ENCODE measurements at regions not wholly inside any gene's neighbourhood (a gene's known extent, or its start where the extent isn't known, plus 50 kb on each side); places are given as distances from the start of the nearest gene placed in this dataset.

DNA sequence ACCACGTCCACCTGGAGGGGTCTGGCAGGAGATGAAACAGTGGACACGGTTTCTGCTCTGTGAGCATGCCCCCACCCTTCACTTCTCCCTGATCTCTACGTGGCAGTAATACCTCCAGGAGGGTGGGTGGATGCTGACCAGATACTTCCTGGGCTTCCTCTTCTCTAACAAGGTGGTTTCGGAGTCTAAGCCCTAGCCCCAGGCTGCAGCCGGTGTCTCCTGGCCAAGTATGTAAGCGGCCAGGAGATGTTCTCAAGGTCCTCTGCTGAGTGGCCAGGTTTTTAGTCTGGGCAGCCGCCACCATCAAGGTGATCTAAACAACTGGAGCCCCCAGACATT is 101.8 kb upstream of the ASB18 start:
- Histone ChIP-seq H3K4me2 (ENCODE audit: low read depth, low read length, poor library complexity, severe bottlenecking) (no peak overlapping the region), H3K27me3 (ENCODE audit: low read length) (no peaks in the 10 kb centered on the region), H3K27ac (ENCODE audit: low read depth, low read length) (no peak overlapping the region), H3K9ac (ENCODE audit: low read length) (no peak overlapping the region), H3K36me3 (ENCODE audit: low read length) (no peaks in the 10 kb centered on the region), H3F3A (ENCODE audit: insufficient read depth) (no peaks in the 10 kb centered on the region), H3K79me2 (ENCODE audit: insufficient read depth, low read length) (no peaks in the 10 kb centered on the region), H3K4me3 (ENCODE audit: insufficient read depth, low read length, poor library complexity, severe bottlenecking) (no peak overlapping the region), H2AFZ (ENCODE audit: low read depth, low read length, severe bottlenecking) (no peak overlapping the region), H3K9me2 (replicated peaks; ENCODE audit: insufficient read depth, low read length) (no peaks in the 10 kb centered on the region), H4K20me1 (ENCODE audit: low read depth, low read length) (no peaks in the 10 kb centered on the region), H3K9me3 (ENCODE audit: insufficient read depth, low read length) (no peaks in the 10 kb centered on the region)
- TF ChIP-seq EZH2phosphoT487 (conservative IDR thresholded peaks at IDR 0.05; ENCODE audit: low read length) = no peak
- TF ChIP-seq, protein P1, sequence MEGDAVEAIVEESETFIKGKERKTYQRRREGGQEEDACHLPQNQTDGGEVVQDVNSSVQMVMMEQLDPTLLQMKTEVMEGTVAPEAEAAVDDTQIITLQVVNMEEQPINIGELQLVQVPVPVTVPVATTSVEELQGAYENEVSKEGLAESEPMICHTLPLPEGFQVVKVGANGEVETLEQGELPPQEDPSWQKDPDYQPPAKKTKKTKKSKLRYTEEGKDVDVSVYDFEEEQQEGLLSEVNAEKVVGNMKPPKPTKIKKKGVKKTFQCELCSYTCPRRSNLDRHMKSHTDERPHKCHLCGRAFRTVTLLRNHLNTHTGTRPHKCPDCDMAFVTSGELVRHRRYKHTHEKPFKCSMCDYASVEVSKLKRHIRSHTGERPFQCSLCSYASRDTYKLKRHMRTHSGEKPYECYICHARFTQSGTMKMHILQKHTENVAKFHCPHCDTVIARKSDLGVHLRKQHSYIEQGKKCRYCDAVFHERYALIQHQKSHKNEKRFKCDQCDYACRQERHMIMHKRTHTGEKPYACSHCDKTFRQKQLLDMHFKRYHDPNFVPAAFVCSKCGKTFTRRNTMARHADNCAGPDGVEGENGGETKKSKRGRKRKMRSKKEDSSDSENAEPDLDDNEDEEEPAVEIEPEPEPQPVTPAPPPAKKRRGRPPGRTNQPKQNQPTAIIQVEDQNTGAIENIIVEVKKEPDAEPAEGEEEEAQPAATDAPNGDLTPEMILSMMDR (IDR thresholded peaks at IDR 0.05; ENCODE audit: insufficient read depth, low read length, poor library complexity, severe bottlenecking) = no peak

DNA sequence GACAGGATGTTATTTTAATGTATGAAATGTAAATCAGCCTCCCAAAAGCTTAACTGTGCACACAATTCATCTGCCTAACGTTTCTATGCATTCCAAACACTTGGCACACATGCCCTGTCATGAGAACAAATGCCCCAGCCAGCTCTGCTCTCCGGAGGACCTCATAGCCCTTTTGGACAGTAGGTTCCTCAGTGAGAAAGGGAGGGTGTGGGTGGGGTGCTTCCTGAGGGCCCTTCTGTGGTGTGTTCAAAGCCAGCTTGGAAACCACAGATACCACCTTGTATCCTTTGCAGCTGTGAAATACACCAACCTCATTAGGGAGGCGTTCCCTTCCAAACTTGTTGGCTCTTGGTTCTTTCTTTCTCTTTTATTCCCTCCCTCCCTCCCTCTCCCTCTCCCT is 102.2 kb upstream of the ASB18 start:
- TF ChIP-seq, protein P1 (IDR thresholded peaks at IDR 0.05; ENCODE audit: insufficient read depth, low read length, poor library complexity, severe bottlenecking) = no peak
- no peak for TF ChIP-seq EZH2phosphoT487 (conservative IDR thresholded peaks at IDR 0.05; ENCODE audit: low read length)
- Histone ChIP-seq H3K4me2 (ENCODE audit: low read depth, low read length, poor library complexity, severe bottlenecking) (no peak overlapping the region), H3K27me3 (ENCODE audit: low read length) (no peaks in the 10 kb centered on the region)

DNA sequence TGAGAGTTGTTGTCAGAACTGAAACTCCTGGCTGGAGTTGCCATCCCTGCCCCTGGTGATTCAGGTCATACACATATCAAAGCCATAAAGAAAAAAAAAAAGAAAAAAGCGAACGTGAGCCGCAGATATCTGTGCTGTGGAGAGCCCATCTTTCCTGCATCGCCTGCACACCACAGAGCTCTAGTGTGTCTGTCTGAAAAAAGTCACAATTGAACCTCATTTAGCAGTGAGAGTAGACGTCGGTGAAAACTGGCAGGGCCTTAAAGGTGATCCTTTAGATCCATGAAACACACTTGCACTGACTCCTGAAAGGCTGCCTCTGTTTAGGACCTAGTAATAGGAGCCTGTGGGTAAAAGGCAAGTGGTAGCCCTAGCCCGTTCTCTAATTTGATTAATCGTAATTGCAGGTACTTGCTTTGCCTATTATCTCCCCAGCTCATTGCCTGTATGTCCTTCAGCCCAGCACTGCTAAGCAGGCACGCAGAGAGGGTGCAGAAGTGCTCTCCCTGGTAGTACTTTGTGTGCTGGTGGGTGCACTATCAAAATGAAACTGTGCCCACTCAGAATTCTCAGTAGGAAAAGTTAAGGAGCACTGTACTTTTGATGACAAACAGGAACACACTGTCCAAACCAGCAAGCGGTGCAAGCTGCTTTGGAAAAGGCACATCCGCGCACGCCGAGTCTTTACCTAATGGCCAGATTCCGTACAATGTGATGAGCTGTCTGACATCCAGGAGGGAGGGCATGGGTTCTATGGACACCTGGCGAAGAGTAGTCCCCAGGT is 103.5 kb upstream of the ASB18 start:
- Histone ChIP-seq H3K4me3 (ENCODE audit: insufficient read depth, low read length, poor library complexity, severe bottlenecking) (no peak overlapping the region), H3K36me3 (ENCODE audit: low read length) (no peaks in the 10 kb centered on the region), H3K27me3 (ENCODE audit: low read length) (no peaks in the 10 kb centered on the region), H4K20me1 (ENCODE audit: low read depth, low read length) (no peaks in the 10 kb centered on the region), H3K4me2 (ENCODE audit: low read depth, low read length, poor library complexity, severe bottlenecking) (no peak overlapping the region), H3F3A (ENCODE audit: insufficient read depth) (no peaks in the 10 kb centered on the region), H3K9ac (ENCODE audit: low read length) (no peak overlapping the region), H3K79me2 (ENCODE audit: insufficient read depth, low read length) (no peaks in the 10 kb centered on the region), H3K9me3 (ENCODE audit: insufficient read depth, low read length) (no peaks in the 10 kb centered on the region), H3K9me2 (replicated peaks; ENCODE audit: insufficient read depth, low read length) (no peaks in the 10 kb centered on the region), H3K27ac (ENCODE audit: low read depth, low read length) (no peak overlapping the region), H2AFZ (ENCODE audit: low read depth, low read length, severe bottlenecking) (no peak overlapping the region)
- TF ChIP-seq, protein P1 (IDR thresholded peaks at IDR 0.05; ENCODE audit: insufficient read depth, low read length, poor library complexity, severe bottlenecking) = no peak
- TF ChIP-seq EZH2phosphoT487 (conservative IDR thresholded peaks at IDR 0.05; ENCODE audit: low read length) = no peak

More for the DNA sequence above, 102.2 kb upstream of the ASB18 start:
- Histone ChIP-seq H2AFZ (ENCODE audit: low read depth, low read length, severe bottlenecking) (no peak overlapping the region), H4K20me1 (ENCODE audit: low read depth, low read length) (no peaks in the 10 kb centered on the region), H3K27ac (ENCODE audit: low read depth, low read length) (no peak overlapping the region), H3K9me2 (replicated peaks; ENCODE audit: insufficient read depth, low read length) (no peaks in the 10 kb centered on the region), H3K4me3 (ENCODE audit: insufficient read depth, low read length, poor library complexity, severe bottlenecking) (no peak overlapping the region), H3F3A (ENCODE audit: insufficient read depth) (no peaks in the 10 kb centered on the region), H3K9ac (ENCODE audit: low read length) (no peak overlapping the region), H3K9me3 (ENCODE audit: insufficient read depth, low read length) (no peaks in the 10 kb centered on the region), H3K79me2 (ENCODE audit: insufficient read depth, low read length) (no peaks in the 10 kb centered on the region), H3K36me3 (ENCODE audit: low read length) (no peaks in the 10 kb centered on the region)
